A549 (cell line): ENCODE measurements at regions not wholly inside any gene's neighbourhood (a gene's known extent, or its start where the extent isn't known, plus 50 kb on each side); places are given as distances from the start of the nearest gene placed in this dataset.
A peak's percentile ranks its signal among the peaks of the same experiment; 100 is the strongest.

Experiments used
- ATAC-seq, 2 experiments: fragments of 200-7000 bp in 1 of 2; fragments of >200 bp in 1 of 2; cut with Nextera tagmentation in 1 of 2; cut with Tn5 transposase in 1 of 2; 3 replicates each; pipeline versions ENCODE4 v1.8.0 to v1.9.1; 2018 to 2020; ENCODE audit warnings: mild to moderate bottlenecking in 1 of 2, moderate library complexity in 1 of 2
- CTCF ChIA-PET: fragments of 300-600 bp; sonication (Branson Sonifier 250); formaldehyde crosslinking; extraction: SDS; loops from one replicate; lab custom pipeline; 2021; ENCODE audit warnings: antibody characterized with exemption, inconsistent platforms; lab: Yijun Ruan, JAX
- POLR2A ChIA-PET: fragments of 350-600 bp; formaldehyde crosslinking; extraction: SDS; loops from one replicate; lab custom pipeline; 2021; ENCODE audit warnings: antibody characterized with exemption, inconsistent platforms; lab: Yijun Ruan, JAX
- DNase-seq, 2 experiments: peaks; one replicate each; pipeline versions ENCODE4 v3.0.0 to v3.0.0-alpha.2; 2011 to 2016; ENCODE audit warnings: low read depth in 1 of 2, low spot score in 1 of 2
- FAIRE-seq: peaks from 2 replicates; lab custom pipeline; 2011; peaks lifted over from hg19 to GRCh38; lab: Jason Lieb, UNC
- H3K27ac ChIP-seq, 2 experiments: fragments of >200 bp; sonication (Bioruptor Twin); formaldehyde crosslinking; 3 replicates each; pipeline ENCODE4 v1.5.1; 2016 to 2017
- H3K4me1 ChIP-seq: fragments of >200 bp; sonication (Bioruptor Twin); formaldehyde crosslinking; 3 replicates; pipeline ENCODE4 v1.6.1; 2016
- H3K4me2 ChIP-seq: fragments of >200 bp; sonication (Bioruptor Twin); formaldehyde crosslinking; 3 replicates; pipeline ENCODE4 v1.6.1; 2016
- H3K4me3 ChIP-seq: fragments of >200 bp; sonication (Bioruptor Twin); formaldehyde crosslinking; 3 replicates; pipeline ENCODE4 v1.5.1; 2016
- H3K9me3 ChIP-seq: fragments of >200 bp; sonication (Bioruptor Twin); formaldehyde crosslinking; 3 replicates; pipeline ENCODE4 v1.6.1; 2016
- ATOH8 ChIP-seq: fragments of 250-450 bp; sonication (Bioruptor Pico); IDR thresholded peaks from 2 replicates; pipeline ENCODE4 v1.5.0; 2020; ENCODE audit warnings: low read depth, mild to moderate bottlenecking, moderate library complexity
- BCL3 ChIP-seq: fragments of >200 bp; sonication (Bioruptor Twin); formaldehyde crosslinking; IDR thresholded peaks from 3 replicates; pipeline ENCODE4 v1.6.1; 2016
- CBX2 ChIP-seq: fragments of 200-600 bp; sonication (generic); IDR thresholded peaks from 2 replicates; pipeline ENCODE4 v1.6.1; 2016; ENCODE audit warnings: low read depth, mild to moderate bottlenecking, borderline replicate concordance
- CBX8 ChIP-seq: fragments of 200-600 bp; sonication (generic); IDR thresholded peaks from 2 replicates; pipeline ENCODE4 v1.6.1; 2016
- CHD4 ChIP-seq: fragments of 200-600 bp; sonication (generic); IDR thresholded peaks from 2 replicates; pipeline ENCODE4 v1.6.1; 2016; ENCODE audit warnings: antibody characterized with exemption, mild to moderate bottlenecking, borderline replicate concordance
- CTCF ChIP-seq: fragments of >200 bp; sonication (Bioruptor Twin); formaldehyde crosslinking; IDR thresholded peaks from 3 replicates; pipeline ENCODE4 v1.5.1; 2016
- EHF ChIP-seq: fragments of 250-450 bp; sonication (Bioruptor Pico); IDR thresholded peaks from 2 replicates; pipeline ENCODE4 v1.5.0; 2020; ENCODE audit warnings: mild to moderate bottlenecking
- EHMT2 ChIP-seq: fragments of 200-600 bp; sonication (generic); IDR thresholded peaks from 2 replicates; pipeline ENCODE4 v1.6.1; 2016; ENCODE audit warnings: antibody characterized with exemption, low read depth, mild to moderate bottlenecking, moderate library complexity
- EP300 ChIP-seq, 2 experiments: fragments of >200 bp; sonication (Bioruptor Twin); formaldehyde crosslinking; IDR thresholded peaks; 2 replicates in 1 of 2; 3 replicates in 1 of 2; pipeline ENCODE4 v1.6.1; 2016 to 2017
- ESRRA ChIP-seq: fragments of 150-350 bp; IDR thresholded peaks from 2 replicates; pipeline ENCODE4 v1.6.1; 2014; ENCODE audit warnings: mild to moderate bottlenecking, low read length, borderline replicate concordance
- FOSB ChIP-seq: fragments of 250-450 bp; sonication (Bioruptor Pico); IDR thresholded peaks from 2 replicates; pipeline ENCODE4 v1.5.0; 2020; ENCODE audit warnings: mild to moderate bottlenecking, moderate library complexity
- FOSL2 ChIP-seq, 2 experiments: fragments of 450-650 bp in 1 of 2; fragments of >200 bp in 1 of 2; sonication (Bioruptor Twin) in 1 of 2; formaldehyde crosslinking; IDR thresholded peaks; 2 replicates each; pipeline versions ENCODE4 v1.5.0 to v1.6.1; 2016 to 2020; ENCODE audit warnings: mild to moderate bottlenecking in 1 of 2, moderate library complexity in 1 of 2
- FOXS1 ChIP-seq: fragments of 250-450 bp; sonication (Bioruptor Pico); IDR thresholded peaks from 2 replicates; pipeline ENCODE4 v1.5.0; 2020; ENCODE audit warnings: mild to moderate bottlenecking, moderate library complexity
- HEYL ChIP-seq: fragments of 250-450 bp; sonication (Bioruptor Pico); IDR thresholded peaks from 2 replicates; pipeline ENCODE4 v1.8.0; 2021; ENCODE audit warnings: mild to moderate bottlenecking, moderate library complexity
- HOXA7 ChIP-seq: fragments of 250-450 bp; sonication (Bioruptor Pico); IDR thresholded peaks from 2 replicates; pipeline ENCODE4 v1.5.0; 2020; ENCODE audit warnings: mild to moderate bottlenecking, moderate library complexity
- JUN ChIP-seq, 2 experiments: fragments of >200 bp; sonication (Bioruptor Twin); formaldehyde crosslinking; IDR thresholded peaks; 2 replicates in 1 of 2; 3 replicates in 1 of 2; pipeline ENCODE4 v1.6.1; 2016 to 2017
- KDM5A ChIP-seq: fragments of 200-600 bp; sonication (generic); IDR thresholded peaks from 2 replicates; pipeline ENCODE4 v1.6.1; 2016; ENCODE audit warnings: antibody characterized with exemption, mild to moderate bottlenecking
- MAX ChIP-seq: IDR thresholded peaks from 2 replicates; pipeline ENCODE4 v1.6.1; 2012
- MYC ChIP-seq: IDR thresholded peaks from 2 replicates; pipeline ENCODE4 v1.6.1; 2012; ENCODE audit warnings: mild to moderate bottlenecking, inconsistent platforms, low read length, improper control_type of control experiment, borderline replicate concordance
- NPAS2 ChIP-seq: fragments of 250-450 bp; sonication (Bioruptor Pico); IDR thresholded peaks from 2 replicates; pipeline ENCODE4 v1.8.0; 2022; ENCODE audit warnings: mild to moderate bottlenecking, moderate library complexity, borderline replicate concordance
- NR3C1 ChIP-seq: fragments of >200 bp; sonication (Bioruptor Twin); formaldehyde crosslinking; IDR thresholded peaks from 3 replicates; pipeline ENCODE4 v1.6.1; 2017
- POLR2A ChIP-seq: IDR thresholded peaks from 2 replicates; pipeline ENCODE4 v1.6.1; 2012; ENCODE audit warnings: mild to moderate bottlenecking, low read length
- RAD21 ChIP-seq, 2 experiments: fragments of >200 bp in 1 of 2; sonication (Bioruptor Twin) in 1 of 2; formaldehyde crosslinking in 1 of 2; IDR thresholded peaks in 1 of 2; conservative IDR thresholded peaks in 1 of 2; 2 replicates in 1 of 2; 3 replicates in 1 of 2; pipeline ENCODE4 v1.6.1; 2012 to 2018; ENCODE audit warnings: inconsistent platforms in 1 of 2
- RARB ChIP-seq: fragments of 250-450 bp; sonication (Bioruptor Pico); IDR thresholded peaks from 2 replicates; pipeline ENCODE4 v1.8.0; 2021; ENCODE audit warnings: mild to moderate bottlenecking, moderate library complexity
- RFX5 ChIP-seq: fragments of 450-650 bp; IDR thresholded peaks from 2 replicates; pipeline ENCODE4 v1.7.1; 2014; ENCODE audit warnings: antibody characterized with exemption, mild to moderate bottlenecking, moderate library complexity
- RNF2 ChIP-seq: fragments of 200-600 bp; sonication (generic); IDR thresholded peaks from 2 replicates; pipeline ENCODE4 v1.6.1; 2016; ENCODE audit warnings: low read depth, mild to moderate bottlenecking, antibody characterized with exemption, moderate library complexity, borderline replicate concordance
- TFCP2L1 ChIP-seq: fragments of 250-450 bp; sonication (Bioruptor Pico); IDR thresholded peaks from 2 replicates; pipeline ENCODE4 v1.5.0; 2021; ENCODE audit warnings: mild to moderate bottlenecking
- TP53 ChIP-seq: fragments of 250-450 bp; sonication (Bioruptor Pico); IDR thresholded peaks from 2 replicates; pipeline ENCODE4 v1.5.0; 2021; ENCODE audit warnings: mild to moderate bottlenecking, moderate library complexity
- ZC3H11A ChIP-seq: fragments of 450-650 bp; IDR thresholded peaks from 2 replicates; pipeline ENCODE4 v1.6.1; 2014; ENCODE audit warnings: antibody characterized with exemption, mild to moderate bottlenecking
- ZNF302 ChIP-seq: fragments of 250-450 bp; sonication (Bioruptor Pico); IDR thresholded peaks from 2 replicates; pipeline ENCODE4 v1.9.0; 2021; ENCODE audit warnings: inconsistent platforms, mild to moderate bottlenecking, moderate library complexity
- ZSCAN20 ChIP-seq: fragments of 250-450 bp; sonication (Bioruptor Pico); IDR thresholded peaks from 2 replicates; pipeline ENCODE4 v1.8.0; 2022; ENCODE audit warnings: mild to moderate bottlenecking, moderate library complexity
- WGBS: methylation state at CpG from one replicate; pipeline ENCODE4 v1.1.6; 2017; ENCODE audit errors: missing lambda C conversion rate; 5-methylcytosine and 5-hydroxymethylcytosine counted together

GRCh38 chr9:14479163-14479560 is 165.2 kb upstream of the NFIB start:
- Histone ChIP-seq H3K4me3 (no peak overlapping the region), H3K27ac (no peak overlapping the region), H3K9me3 (no peaks in the 10 kb centered on the region), H3K4me1 (no peaks in the 10 kb centered on the region), H3K4me2 (no peak overlapping the region)
- 14% methylated on average over 1 of the region's 1 CpG for WGBS
- FAIRE-seq, result no peak
- no peak for DNase-seq
- ChIA-PET CTCF (interaction anchor here (0.8 to 1.6 kb wide), 2 partner anchors 11 to 14 kb away, joined by 4 to 5 read pairs; no protein-coding TSS in a partner anchor), POLR2A (no interaction called here)
- ATAC-seq, result peak in 1 of 2 experiments; percentile 19; a peak in 1 of 6 replicates
- TF ChIP-seq FOXS1 (CRISPR knock-in tag), result no peak
- TF ChIP-seq RARB (CRISPR knock-in tag), result no peak
- TF ChIP-seq MAX, result no peak
- no peak for TF ChIP-seq ESRRA
- TF ChIP-seq TFCP2L1 (CRISPR knock-in tag), result no peak
- no peak for TF ChIP-seq NPAS2 (CRISPR knock-in tag)
- no peak for TF ChIP-seq CTCF
- no peak for TF ChIP-seq POLR2A
- no peak for TF ChIP-seq ZSCAN20
- TF ChIP-seq RAD21 (conservative IDR thresholded peaks at IDR 0.05 in 1 of 2, IDR thresholded peaks at IDR 0.05 in 1 of 2), result no peak
- TF ChIP-seq CBX8, result no peak
- TF ChIP-seq HEYL (CRISPR knock-in tag), result no peak
- TF ChIP-seq RNF2, result no peak
- no peak for TF ChIP-seq KDM5A
- no peak for TF ChIP-seq RFX5
- no peak for TF ChIP-seq EHF (CRISPR knock-in tag)
- TF ChIP-seq EHMT2, result no peak
- no peak for TF ChIP-seq HOXA7 (CRISPR knock-in tag)

GRCh38 chr9:14478175-14479162 is 164.5 kb upstream of the NFIB start:
- 10% methylated on average over 3 of the region's 3 CpGs for WGBS
- H3K4me2 ChIP-seq, result no peak overlapping the region
- no peak overlapping the region for H3K27ac ChIP-seq
- H3K4me1 ChIP-seq, result no peaks in the 10 kb centered on the region
- TF ChIP-seq JUN (IDR thresholded peaks at IDR 0.05) (no peak), EP300 (IDR thresholded peaks at IDR 0.05) (no peak), TP53 (no peak), NPAS2 (CRISPR knock-in tag) (no peak), POLR2A (no peak), ZC3H11A (no peak), NR3C1 (no peak), FOSB (CRISPR knock-in tag) (no peak), EHMT2 (no peak), FOSL2 (IDR thresholded peaks at IDR 0.05) (no peak), FOSL2 (CRISPR knock-in tag; IDR thresholded peaks at IDR 0.05) (no peak), ZNF302 (no peak), CBX2 (no peak), ATOH8 (CRISPR knock-in tag) (no peak), BCL3 (no peak), MYC (no peak), CHD4 (no peak)
- TF ChIP-seq, all 56 proteins: peak for 0
- Histone ChIP-seq H3K4me3 (no peak overlapping the region), H3K9me3 (no peaks in the 10 kb centered on the region)
- CTCF ChIA-PET, result interaction anchor here (0.8 to 1.6 kb wide), 2 partner anchors 10 to 13 kb away, joined by 4 to 5 read pairs; no protein-coding TSS in a partner anchor
- POLR2A ChIA-PET, result no interaction called here
- ATAC-seq (no peak), FAIRE-seq (no peak), DNase-seq (no peak)
